ENCODE measurements at regions not wholly inside any gene's neighbourhood (a gene's known extent, or its start where the extent isn't known, plus 50 kb on each side); places are given as distances from the start of the nearest gene placed in this dataset.

DNA sequence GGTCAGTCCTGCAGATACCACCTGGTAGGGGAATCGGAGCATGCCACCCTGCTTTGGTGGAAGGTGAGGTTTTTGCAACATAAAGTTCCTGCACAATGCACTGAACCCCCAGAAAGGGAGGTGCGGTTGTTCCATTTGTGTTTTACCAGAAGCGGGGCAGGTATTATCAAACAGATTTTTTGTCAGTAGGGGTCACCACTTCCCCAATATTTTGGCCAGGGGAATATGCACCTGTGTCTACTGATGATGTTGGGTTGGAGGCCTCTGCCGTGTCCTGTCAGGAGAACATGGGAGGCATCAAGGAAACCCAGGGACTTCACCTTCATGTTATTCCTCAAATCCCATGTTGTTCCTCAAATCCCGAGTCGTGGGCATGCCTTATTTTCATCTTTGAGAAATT lies 438.7 kb downstream of the NTRK2 start:
- DNase-seq, result no peak
- Histone ChIP-seq H3K4me1 (no peaks in the 10 kb centered on the region), H3K27ac (no peak overlapping the region), H3K36me3 (no peaks in the 10 kb centered on the region), H3K4me3 (no peak overlapping the region), H3K9me3 (no peaks in the 10 kb centered on the region), H3K27me3 (replicated peaks in 1 of 7) (peaks cover 0 to 15% (median 0%) of the 10 kb centered on the region in 7 donors)
- 70 to 90% (median 83%) methylated on average over 6 of the region's 6 CpGs for WGBS, 5 donors
- intact Hi-C loops (cut with DNase I; ENCODE audit: low total_unique reads), result no loop called here
- TF ChIP-seq POLR2A (IDR thresholded peaks at IDR 0.05), result no peak
- TF ChIP-seq, protein P1, sequence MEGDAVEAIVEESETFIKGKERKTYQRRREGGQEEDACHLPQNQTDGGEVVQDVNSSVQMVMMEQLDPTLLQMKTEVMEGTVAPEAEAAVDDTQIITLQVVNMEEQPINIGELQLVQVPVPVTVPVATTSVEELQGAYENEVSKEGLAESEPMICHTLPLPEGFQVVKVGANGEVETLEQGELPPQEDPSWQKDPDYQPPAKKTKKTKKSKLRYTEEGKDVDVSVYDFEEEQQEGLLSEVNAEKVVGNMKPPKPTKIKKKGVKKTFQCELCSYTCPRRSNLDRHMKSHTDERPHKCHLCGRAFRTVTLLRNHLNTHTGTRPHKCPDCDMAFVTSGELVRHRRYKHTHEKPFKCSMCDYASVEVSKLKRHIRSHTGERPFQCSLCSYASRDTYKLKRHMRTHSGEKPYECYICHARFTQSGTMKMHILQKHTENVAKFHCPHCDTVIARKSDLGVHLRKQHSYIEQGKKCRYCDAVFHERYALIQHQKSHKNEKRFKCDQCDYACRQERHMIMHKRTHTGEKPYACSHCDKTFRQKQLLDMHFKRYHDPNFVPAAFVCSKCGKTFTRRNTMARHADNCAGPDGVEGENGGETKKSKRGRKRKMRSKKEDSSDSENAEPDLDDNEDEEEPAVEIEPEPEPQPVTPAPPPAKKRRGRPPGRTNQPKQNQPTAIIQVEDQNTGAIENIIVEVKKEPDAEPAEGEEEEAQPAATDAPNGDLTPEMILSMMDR (IDR thresholded peaks at IDR 0.05 in 8 of 11, conservative IDR thresholded peaks at IDR 0.05 in 3 of 11), result no peak
- no peak for TF ChIP-seq POLR2AphosphoS5 (IDR thresholded peaks at IDR 0.05)

DNA sequence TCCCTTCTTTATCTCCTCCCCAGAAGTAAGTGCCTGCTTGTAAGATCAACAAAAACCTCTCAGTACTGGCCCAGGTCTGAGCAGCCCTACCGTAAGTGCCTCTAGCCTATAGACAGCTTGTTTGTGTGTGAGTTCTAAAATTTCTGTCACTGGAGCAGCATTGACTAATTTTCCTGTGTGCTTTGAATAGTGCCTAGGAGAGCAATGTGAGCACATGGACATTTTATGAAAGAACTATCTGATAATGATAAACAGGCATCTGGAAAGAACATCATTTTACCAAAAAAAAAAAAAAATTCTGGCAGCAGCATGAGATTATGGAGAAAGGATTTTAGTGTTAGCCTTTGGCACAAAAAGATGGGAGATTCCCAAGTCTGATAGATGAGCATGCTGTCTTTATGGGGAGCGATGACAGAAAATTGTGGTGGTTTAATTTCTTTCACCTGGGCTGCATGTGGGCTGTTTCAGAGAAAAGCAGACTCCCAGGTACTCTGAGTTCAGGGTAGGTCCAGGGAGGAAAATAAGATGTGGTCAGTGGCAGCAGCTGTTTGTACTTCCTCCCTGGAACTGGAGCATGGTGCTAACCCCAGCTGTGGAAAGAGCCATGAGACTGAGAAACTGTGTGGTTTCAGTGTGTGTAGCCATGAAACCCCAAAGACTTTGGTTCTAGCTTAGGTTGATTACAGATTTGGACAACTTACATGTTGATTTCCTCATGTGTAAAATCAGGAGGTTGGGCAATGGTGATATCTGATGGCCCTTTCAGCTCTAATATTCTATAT lies 419.9 kb downstream of the NTRK2 start:
- Histone ChIP-seq H3K27me3 (replicated peaks in 1 of 7) (no peaks in the 10 kb centered on the region), H3K4me3 (no peak overlapping the region), H3K9me3 (no peaks in the 10 kb centered on the region), H3K4me1 (no peaks in the 10 kb centered on the region), H3K36me3 (no peaks in the 10 kb centered on the region), H3K27ac (no peak overlapping the region)
- no peak for DNase-seq
- intact Hi-C loops (cut with DNase I; ENCODE audit: low total_unique reads), result no loop called here
- WGBS, 5 donors, result 76 to 88% (median 78%) methylated on average over 2 of the region's 2 CpGs
- TF ChIP-seq POLR2AphosphoS5 (IDR thresholded peaks at IDR 0.05) (no peak), POLR2A (IDR thresholded peaks at IDR 0.05) (no peak)
- TF ChIP-seq, protein P1 (IDR thresholded peaks at IDR 0.05 in 8 of 11, conservative IDR thresholded peaks at IDR 0.05 in 3 of 11), result no peak

DNA sequence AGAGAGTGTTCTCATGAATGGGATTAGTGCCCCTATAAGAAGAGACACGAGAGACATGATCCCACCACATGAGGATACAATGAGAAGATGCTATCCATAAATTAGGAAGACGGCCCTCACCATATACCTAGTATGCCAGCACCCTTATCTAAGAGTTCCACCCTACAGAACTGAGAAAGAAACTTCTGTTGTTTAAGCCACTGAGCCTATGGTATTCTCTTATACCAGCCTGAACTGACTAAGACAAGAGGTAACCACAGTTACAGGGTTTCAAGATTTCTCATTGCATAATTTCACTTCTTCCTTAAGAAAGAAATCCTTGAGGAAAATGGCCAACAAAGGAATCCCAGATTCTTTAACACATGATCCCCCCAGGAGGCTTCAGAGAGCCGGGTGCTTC lies 412.4 kb downstream of the NTRK2 start:
- no peak for TF ChIP-seq POLR2A (IDR thresholded peaks at IDR 0.05)
- no peak for TF ChIP-seq POLR2AphosphoS5 (IDR thresholded peaks at IDR 0.05)
- TF ChIP-seq, protein P1 (IDR thresholded peaks at IDR 0.05 in 8 of 11, conservative IDR thresholded peaks at IDR 0.05 in 3 of 11), result no peak
- Histone ChIP-seq H3K4me1 (no peaks in the 10 kb centered on the region), H3K27ac (no peak overlapping the region), H3K9me3 (no peaks in the 10 kb centered on the region), H3K36me3 (no peaks in the 10 kb centered on the region), H3K4me3 (no peak overlapping the region), H3K27me3 (replicated peaks in 1 of 7) (no peaks in the 10 kb centered on the region)
- WGBS, 5 donors, result 80 to 91% (median 83%) methylated on average over 3 of the region's 3 CpGs
- DNase-seq, result no peak
- intact Hi-C loops (cut with DNase I; ENCODE audit: low total_unique reads), result no loop called here

DNA sequence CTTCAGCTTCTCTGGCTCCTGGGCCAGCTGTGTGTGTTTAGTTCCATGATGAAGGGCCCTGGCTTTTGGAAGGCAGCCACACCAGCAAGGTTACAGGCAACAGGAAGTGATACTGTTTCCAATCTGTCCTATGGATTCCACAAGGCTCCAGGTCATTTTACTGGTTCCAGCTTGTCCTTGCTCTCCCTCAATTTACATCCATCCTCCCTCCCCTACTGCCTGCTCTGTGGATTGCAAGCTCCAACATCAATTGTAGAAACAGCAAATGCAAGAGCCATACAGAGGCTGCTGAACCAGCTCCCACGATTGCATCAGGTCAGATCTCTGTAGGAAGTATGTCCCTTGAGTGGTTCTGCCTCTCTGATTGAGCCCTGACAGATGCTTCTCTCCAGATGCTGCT lies 409.8 kb downstream of the NTRK2 start:
- Histone ChIP-seq H3K27me3 (replicated peaks in 1 of 7) (no peaks in the 10 kb centered on the region), H3K9me3 (no peaks in the 10 kb centered on the region), H3K27ac (no peak overlapping the region), H3K4me1 (no peaks in the 10 kb centered on the region), H3K4me3 (no peak overlapping the region), H3K36me3 (no peaks in the 10 kb centered on the region)
- 50 to 83% (median 65%) methylated on average over 1 of the region's 1 CpG for WGBS, 5 donors
- TF ChIP-seq, protein P1 (IDR thresholded peaks at IDR 0.05 in 8 of 11, conservative IDR thresholded peaks at IDR 0.05 in 3 of 11), result no peak
- TF ChIP-seq POLR2A (IDR thresholded peaks at IDR 0.05) (no peak), POLR2AphosphoS5 (IDR thresholded peaks at IDR 0.05) (no peak)
- DNase-seq, result no peak
- intact Hi-C loops (cut with DNase I; ENCODE audit: low total_unique reads), result no loop called here

Measured in spleen (tissue), 11 donors.